HG03521 (cell line): ENCODE measurements at regions not wholly inside any gene's neighbourhood (a gene's known extent, or its start where the extent isn't known, plus 50 kb on each side); places are given as distances from the start of the nearest gene placed in this dataset.
"Not testable (repeated sequence)": the region's sequence is repeated elsewhere in the genome, so short reads cannot be mapped to it uniquely, and the experiment has no call there.

Experiments
- ATAC-seq: cut with Tn5 transposase; IDR thresholded peaks from one replicate; pipeline ENCODE4 v1.9.1; 2021; ENCODE audit warnings: mild to moderate bottlenecking, moderate library complexity; ENCODE audit not compliant: unreplicated experiment

GRCh38 chr20:22815206-22815551 lies 219.9 kb upstream of the SSTR4 start:
- ATAC-seq = no peak

- ATAC-seq = no peak
Observed at GRCh38 chr20:22815603-22816315, 219.4 kb upstream of the SSTR4 start.

GRCh38 chr20:22818636-22819035 lies 216.5 kb upstream of the SSTR4 start:
- ATAC-seq = no peak

- no peak for ATAC-seq
Observed at GRCh38 chr20:22819112-22819511, 216.0 kb upstream of the SSTR4 start.

GRCh38 chr20:22819784-22820183 lies 215.3 kb upstream of the SSTR4 start:
- ATAC-seq = no peak

GRCh38 chr20:22821081-22821727 lies 213.9 kb upstream of the SSTR4 start:
- no peak for ATAC-seq

GRCh38 chr20:22821796-22822195 lies 213.3 kb upstream of the SSTR4 start:
- no peak for ATAC-seq

- ATAC-seq = no peak
Observed at GRCh38 chr20:22823119-22823518, 212.0 kb upstream of the SSTR4 start.

- ATAC-seq = no peak
Observed at GRCh38 chr20:22824077-22824476, 211.0 kb upstream of the SSTR4 start.

- no peak for ATAC-seq
Observed at GRCh38 chr20:22825076-22825475, 210.0 kb upstream of the SSTR4 start.

GRCh38 chr20:22825546-22825945 lies 209.6 kb upstream of the SSTR4 start:
- no peak for ATAC-seq

- ATAC-seq = no peak
Observed at GRCh38 chr20:22826306-22827230, 208.5 kb upstream of the SSTR4 start.

- no peak for ATAC-seq
Observed at GRCh38 chr20:22827916-22828315, 207.2 kb upstream of the SSTR4 start.

- ATAC-seq = no peak
Observed at GRCh38 chr20:22829356-22829755, 205.8 kb upstream of the SSTR4 start.

GRCh38 chr20:22830138-22830537 lies 205.0 kb upstream of the SSTR4 start:
- ATAC-seq = no peak

- ATAC-seq = not testable (repeated sequence)
Observed at GRCh38 chr20:22830715-22831114, 204.4 kb upstream of the SSTR4 start.

GRCh38 chr20:22833851-22834250 lies 201.3 kb upstream of the SSTR4 start:
- ATAC-seq = no peak

- ATAC-seq = no peak
Observed at GRCh38 chr20:22834651-22835256, 200.4 kb upstream of the SSTR4 start.

- ATAC-seq = no peak
Observed at GRCh38 chr20:22836211-22836610, 198.9 kb upstream of the SSTR4 start.

- ATAC-seq = no peak
Observed at GRCh38 chr20:22836877-22837276, 198.2 kb upstream of the SSTR4 start.

- no peak for ATAC-seq
Observed at GRCh38 chr20:22838001-22838400, 197.1 kb upstream of the SSTR4 start.
